ENCODE measurements at regions not wholly inside any gene's neighbourhood (a gene's known extent, or its start where the extent isn't known, plus 50 kb on each side); places are given as distances from the start of the nearest gene placed in this dataset.

GRCh38 chr7:26925768-26926167 is 61.4 kb upstream of the SKAP2 start:
- TF ChIP-seq POLR2A (IDR thresholded peaks at IDR 0.05; ENCODE audit: low read depth), result no peak
- no peak for TF ChIP-seq CTCF (IDR thresholded peaks at IDR 0.05)
- no peak for TF ChIP-seq POLR2AphosphoS5 (IDR thresholded peaks at IDR 0.05)
